HG03342 (cell line): ENCODE measurements at regions not wholly inside any gene's neighbourhood (a gene's known extent, or its start where the extent isn't known, plus 50 kb on each side); places are given as distances from the start of the nearest gene placed in this dataset.
"Not testable (repeated sequence)": the region's sequence is repeated elsewhere in the genome, so short reads cannot be mapped to it uniquely, and the experiment has no call there.

Experiments
- ATAC-seq: cut with Tn5 transposase; IDR thresholded peaks from one replicate; pipeline ENCODE4 v1.9.1; 2021; ENCODE audit warnings: mild to moderate bottlenecking, moderate library complexity; ENCODE audit not compliant: unreplicated experiment

DNA sequence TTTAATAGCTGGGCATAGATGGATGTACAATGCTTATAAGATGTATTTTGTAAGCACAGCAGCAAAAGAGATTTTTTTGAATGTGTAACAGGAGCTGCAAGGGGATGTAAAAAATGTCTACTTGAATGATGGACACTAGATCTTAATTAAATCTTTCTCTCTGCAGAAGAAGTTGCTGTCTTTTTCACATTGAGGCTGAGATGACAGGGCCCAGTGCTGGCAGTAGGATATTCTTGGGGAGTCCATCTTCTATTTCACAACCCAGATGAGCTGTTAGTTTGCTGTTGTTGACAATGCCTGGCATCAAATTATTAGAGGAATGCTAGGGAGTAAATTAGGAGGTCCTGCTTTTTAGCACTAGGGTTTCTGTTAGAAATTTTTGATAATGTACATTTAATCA is 698.7 kb downstream of the SLITRK5 start:
- no peak for ATAC-seq

DNA sequence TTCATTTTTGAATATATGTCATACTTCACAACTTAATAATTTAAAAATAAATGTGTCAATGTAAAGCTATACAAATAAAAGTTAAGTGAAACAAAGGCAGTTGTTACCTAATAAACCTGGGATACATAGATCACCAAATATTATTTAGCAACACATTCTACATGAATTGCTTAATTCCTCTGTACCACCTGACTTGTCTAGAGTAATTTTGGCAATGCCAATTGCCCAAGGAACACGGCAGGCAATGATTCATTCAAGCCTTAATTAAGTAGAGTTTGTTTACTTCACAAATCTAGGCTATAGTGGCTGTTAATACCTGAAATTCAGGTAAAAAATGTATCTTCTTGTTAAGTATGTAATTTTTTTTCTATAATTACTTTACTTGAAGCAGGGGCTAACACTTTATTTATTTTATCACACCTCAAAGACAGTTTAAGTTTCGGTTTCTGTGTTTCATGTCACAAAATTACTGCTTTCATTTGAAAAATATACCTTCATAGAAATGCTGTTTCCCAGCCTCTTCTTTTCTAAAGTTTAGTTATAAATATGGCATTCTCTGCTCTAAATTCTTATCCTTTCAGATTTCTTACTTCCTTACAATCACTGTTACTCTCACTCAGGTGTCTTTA is 705.7 kb downstream of the SLITRK5 start:
- no peak for ATAC-seq

DNA sequence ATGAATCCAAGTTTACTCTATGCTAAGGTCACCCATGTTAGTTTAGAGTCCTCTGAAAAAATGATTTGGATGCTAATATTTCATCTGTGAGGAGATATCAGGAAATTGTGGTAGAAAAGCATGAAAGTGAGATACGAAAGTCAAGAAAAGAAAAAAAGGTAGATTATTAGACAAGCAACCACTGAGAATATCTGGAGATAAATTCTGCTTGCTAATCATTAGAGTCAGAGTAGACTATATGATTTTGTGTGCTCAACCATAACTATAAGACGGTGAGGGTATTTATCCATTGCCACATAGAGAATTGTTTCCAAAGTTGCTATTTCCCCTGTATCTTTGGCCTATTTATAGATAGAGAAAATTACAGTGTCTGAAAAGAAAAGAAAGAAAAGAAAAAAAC is 706.7 kb downstream of the SLITRK5 start:
- ATAC-seq = no peak

DNA sequence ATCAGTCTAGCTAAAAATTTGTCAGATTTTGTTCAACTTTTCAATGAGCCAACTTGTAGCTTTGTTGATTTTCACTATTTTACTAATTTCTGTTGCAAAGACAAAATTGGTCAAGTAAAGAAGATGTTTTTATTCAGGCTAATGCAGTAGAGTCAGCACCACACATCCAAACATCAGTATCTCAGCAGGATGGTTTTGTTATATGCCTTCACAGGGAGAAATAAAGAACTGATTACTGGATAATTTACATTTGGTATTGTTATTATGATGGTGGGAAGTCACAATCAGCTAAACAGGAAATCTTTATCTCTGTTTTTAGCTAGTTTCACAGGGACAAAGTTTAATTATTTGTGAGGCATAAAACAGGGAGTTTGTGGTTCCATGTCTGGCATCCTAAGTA is 713.4 kb downstream of the SLITRK5 start:
- ATAC-seq = no peak

DNA sequence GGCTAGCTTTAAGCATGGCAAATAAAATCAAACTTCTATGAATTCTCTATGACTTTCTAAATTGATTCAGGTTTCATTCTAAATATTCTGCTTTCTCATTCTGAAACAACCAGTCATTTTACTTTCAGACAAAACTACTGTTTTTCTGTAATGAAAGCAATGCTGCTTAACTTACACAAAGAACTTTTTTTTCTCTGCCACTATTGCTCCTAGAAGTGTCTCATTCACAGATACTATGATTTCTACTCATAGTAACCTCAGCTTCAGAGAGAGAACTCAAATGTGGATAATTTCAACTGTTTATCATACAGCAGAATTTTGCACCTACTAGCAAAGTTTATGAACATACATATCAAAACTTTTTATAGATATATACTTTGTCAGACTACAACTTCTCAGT is 724.6 kb downstream of the SLITRK5 start:
- ATAC-seq = no peak

DNA sequence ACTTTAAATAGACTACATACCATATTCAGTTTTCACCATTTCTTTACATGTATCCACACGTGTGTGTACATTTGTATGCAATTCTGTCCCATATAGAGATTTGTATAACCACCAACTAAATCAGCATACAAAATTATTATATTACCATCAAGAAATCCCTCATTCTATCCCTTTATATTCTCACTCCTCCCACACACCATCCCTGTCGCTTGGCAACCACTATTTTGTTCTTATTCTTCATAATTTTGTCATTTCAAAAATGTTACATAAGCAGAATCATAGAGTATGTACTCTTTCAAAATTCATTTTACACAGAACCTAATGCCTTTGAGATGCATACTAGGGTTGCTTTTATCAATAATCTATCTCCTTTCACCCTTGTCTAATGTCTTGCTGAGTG is 740.5 kb downstream of the SLITRK5 start:
- ATAC-seq = no peak

DNA sequence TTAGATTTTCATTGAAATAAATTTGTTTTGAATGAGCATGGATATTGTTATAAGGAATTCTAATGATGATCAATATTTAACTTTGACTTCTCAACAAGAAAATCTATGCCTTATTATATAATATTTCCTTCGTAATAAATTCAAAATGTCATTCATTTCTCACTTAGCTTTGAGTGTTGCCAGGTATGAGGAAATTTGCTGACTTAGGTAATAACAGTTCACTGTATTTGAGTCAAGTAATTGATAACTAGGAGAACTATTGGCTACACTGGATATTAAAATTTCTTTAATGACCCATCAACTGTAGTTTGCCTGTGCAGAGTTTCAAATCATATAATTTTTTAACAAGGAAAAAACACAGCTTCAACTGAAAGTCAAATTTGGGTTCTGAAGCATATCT is 746.6 kb downstream of the SLITRK5 start:
- ATAC-seq = no peak

DNA sequence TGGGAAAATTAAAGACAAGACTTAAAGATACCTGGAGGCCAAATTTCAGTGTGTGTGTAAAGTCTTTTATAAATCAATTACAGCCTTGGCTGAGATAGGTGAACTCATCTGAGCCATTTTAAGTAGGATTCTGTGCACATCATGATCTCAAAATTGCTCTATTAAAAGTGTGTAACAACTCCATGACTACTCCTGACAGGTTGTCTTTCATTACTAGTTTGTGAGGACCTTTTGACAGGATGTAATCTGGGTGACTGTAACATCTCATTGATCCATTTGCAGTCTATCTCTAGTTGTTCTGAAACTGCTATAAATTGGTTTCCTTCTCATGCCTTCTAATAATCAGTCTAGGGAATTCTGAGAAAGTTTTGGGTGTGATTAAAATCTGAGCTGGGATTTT is 753.3 kb downstream of the SLITRK5 start:
- ATAC-seq = no peak

DNA sequence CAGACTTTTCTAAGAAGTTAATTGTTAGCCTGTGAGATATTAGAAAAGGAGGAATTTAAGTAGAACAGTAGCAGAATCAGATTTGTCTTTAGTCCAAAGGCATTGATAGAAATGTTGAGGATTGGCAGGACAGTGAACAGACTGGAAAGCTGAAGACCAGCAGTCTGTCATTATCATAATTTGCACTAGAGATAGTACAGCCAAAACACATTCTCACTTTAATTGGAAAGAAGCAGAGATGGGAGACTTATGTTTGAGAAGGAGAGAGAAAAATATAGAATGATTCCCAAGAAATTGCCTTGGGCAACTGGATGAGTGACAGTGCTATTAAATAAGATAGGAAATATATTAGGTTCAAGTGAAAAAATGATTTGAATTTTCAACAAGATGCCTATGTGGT is 755.5 kb downstream of the SLITRK5 start:
- ATAC-seq = no peak

DNA sequence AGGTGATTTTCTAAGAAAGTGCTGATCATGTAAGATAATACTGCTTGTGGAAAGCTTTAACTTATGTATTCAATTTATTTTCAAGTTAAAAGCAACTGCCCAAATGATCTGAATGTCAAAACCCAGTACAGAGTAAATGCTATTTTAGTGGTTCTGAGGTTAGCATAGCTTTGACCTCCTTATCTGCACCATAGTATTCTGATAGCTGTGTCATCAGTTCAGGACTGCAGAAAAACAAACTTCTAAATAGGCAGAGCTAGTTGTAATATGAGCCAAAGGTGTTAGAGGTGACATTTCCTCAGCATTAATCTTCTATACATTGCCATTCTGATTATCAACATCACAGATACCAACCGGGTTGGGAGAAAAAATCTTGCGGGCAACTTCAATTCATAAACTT is 758.7 kb downstream of the SLITRK5 start:
- no peak for ATAC-seq

DNA sequence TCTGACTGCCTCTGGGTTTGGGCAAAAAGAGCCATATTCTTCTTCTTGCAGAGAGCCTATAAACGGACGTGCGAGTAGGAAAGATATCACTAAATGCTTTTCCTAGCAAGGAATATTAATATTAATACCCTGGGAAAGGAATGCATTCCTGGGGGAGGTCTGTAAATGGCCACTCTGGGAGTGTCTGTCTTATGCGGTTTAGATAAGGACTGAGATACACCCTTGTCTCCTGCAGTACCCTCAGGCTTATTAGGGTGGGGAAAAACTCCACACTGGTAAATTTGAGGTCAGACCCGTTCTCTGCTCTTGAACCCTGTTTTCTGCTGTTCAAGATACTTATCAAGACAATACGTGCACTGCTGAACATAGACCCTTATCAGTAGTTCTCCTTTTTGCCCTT is 763.8 kb downstream of the SLITRK5 start:
- ATAC-seq = no peak

DNA sequence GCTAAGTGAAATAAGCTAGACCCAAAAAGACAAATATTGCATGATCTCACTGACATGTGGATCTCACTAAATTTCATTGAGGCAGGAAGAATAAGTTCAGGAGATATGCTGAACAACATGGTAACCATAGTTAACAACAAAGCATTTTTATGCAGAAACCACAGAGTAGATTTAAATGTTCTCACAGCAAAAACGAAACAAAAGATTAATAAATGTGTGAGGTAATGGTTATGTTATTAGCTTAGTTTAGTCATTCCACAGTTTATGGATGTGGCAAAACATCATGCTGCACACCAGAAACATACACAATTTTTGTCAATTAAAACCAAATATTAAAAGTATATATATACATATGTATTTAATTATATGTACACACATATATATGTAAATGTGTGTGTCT is 765.8 kb downstream of the SLITRK5 start:
- ATAC-seq = no peak

DNA sequence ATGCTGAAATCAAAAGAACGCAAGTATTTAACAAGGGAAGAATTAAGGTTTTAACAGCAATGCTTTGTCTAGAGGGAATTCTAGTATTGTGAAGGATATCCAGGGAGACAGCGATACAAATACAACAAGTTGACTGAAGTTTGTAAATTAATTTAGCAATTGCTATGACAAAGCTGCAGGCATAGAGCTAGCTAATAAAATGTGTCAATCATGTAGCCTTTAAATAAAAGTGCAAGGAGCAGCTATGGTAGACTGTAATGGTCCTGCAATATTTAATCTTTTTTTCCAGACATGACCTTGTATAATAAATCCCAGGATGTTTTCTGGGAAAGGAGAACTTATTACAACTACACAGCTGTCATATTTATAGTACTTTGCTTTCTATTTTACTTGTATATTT is 779.3 kb downstream of the SLITRK5 start:
- no peak for ATAC-seq

DNA sequence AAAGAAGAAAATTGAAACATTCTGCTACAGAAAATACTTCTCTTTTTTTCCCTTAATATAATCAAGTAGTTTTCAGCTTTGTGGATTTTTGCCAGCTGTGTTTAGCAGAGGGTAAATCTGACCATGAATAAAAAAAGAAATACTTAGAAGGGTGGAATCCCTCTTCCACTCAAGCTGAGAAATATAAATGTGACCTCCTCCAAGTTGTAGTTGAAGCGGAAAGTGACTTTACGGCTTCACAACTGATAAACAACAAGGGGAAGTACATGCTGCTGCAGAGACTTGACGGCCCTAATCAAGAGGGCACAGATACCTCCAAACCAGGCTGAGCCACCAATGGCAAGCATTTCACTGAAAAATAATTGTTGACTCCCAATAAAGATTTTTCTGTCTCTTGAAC is 785.0 kb downstream of the SLITRK5 start:
- ATAC-seq = no peak

DNA sequence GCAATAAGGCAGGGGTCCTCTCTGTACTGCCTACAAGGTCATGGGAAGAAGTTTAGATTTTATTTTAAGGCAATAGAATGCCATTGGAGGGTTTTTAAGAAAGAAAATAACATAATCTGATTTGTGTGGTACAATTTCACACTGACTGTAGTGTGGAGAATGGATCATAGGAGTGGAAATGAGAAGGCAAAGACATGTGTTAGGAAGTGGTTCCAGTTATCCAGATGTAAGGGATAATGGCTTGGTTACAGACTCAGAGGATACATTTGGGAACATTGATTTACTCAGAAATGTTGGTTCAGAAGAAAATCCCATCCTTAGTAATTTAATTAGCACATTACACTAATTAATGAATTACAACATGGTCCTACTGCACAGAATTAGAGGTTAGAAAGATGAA is 788.2 kb downstream of the SLITRK5 start:
- ATAC-seq = no peak

DNA sequence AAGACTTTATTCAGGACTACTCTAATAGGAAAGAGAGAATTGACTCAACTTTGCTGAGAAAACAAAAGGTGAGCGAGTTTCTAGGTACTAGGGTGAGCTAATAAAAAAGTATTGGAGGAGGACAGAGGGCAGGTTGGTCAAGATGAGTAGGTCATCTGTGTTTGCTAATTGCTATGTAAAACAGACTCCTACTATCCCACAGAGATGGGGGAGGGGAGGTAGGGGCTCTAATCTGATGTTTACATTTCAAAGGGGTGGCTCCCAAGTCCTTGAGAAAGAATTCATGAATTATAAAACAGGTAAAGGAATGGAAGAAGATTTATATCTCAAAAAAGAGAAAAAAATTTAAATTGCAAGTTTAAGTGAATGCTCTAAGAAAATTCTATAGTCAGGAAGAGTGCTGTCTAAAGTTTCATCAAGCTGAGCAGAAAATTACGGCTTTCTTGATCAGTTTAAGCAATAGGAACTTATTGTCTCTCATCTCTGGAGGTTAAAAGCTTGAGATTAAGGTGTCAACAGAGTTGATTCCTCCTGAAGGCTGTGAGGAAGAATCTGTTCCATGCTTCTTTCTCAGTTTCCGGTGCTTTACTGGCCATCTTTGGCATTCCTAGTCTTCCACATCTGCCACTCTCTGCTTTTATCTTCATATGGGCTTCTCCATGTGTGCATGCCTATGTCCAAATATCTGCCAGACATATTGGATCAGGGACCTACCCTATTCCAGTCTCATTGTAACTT is 790.3 kb downstream of the SLITRK5 start:
- no peak for ATAC-seq

DNA sequence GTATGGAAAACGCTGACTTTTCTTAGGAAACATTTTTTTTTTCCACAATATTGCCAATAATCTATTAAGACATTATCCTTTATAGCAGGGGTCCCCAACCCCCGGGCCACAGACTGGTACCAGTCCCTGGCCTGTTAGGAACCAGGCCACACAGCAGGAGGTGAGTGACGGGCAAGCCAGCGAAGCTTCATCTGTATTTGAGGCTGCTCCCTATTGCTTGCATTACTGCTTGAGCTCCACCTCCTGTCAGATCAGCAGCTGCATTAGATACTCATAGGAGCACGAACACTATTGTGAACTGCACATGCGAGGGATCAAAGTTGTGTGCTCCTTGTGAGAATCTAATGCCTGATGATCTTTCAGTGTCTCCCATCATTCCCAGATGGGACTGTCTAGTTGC is 793.7 kb downstream of the SLITRK5 start:
- no peak for ATAC-seq

DNA sequence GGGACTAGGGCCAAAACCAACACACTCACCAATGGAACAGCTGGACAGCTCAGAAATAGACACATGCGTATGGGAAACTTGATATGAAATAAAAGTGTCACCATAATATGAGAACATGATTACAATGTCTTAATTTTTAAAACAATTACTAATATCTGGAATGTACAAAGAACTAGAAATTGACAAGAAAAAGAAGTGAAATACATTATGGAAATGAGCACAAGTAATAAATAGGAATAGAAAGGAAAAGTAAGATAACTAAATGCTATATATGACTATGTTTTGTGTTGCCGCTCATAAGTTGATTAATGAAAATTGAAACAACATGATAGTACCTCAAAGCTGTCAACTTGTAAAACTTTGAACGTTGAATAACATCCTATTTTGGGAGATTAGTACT is 801.1 kb downstream of the SLITRK5 start:
- ATAC-seq = peak; percentile 65

DNA sequence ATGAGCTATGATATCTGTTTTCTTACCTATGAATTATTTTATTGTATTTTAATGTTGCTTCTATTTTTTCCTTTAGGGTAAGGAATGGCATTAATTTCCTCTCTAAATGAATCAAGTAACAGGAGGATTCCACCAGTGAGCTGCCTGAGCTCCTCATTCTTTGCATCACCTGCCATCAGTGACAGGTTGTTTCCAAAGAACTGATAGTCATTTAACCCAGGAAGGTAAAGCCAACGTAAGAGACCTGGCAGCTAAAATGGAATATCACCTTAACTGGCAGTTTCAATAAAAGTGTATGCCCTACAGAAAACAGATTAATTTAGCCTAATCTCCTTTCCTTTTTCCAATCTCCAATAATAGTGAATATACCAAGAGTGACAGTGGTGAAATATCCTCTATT is 812.0 kb downstream of the SLITRK5 start:
- ATAC-seq = no peak

DNA sequence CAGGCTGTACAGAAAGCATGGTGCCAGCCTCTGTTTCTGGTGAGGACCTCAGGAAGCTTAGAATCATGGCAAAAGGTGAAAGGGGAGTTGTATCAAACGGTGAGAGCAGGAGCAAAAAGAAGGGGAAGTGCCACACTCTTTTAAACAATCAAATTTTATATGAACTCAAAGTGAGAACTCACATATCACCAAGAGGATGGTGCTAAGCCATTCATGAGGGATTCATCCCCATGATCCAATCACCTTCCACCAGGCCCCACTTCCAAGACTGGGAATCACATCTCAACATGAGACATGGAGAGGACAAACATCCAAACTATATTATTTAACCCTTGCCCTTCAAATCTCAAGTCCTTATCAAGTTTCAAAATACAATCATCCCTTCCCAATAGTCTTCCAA is 836.7 kb downstream of the SLITRK5 start:
- no peak for ATAC-seq

DNA sequence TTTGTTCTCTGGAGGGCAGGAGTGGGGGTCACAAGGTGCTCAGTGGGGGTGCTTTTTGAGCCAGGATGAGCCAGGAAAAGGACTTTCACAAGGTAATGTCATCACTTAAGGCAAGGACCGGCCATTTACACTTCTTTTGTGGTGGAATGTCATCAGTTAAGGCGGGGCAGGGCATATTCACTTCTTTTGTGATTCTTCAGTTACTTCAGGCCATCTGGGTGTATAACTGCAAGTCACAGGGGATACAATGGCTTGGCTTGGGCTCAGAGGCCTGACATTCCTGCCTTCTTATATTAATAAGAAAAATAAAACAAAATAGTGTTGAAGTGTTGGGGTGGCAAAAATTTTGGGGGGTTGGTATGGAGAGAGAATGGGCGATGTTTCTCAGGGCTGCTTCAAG is 841.8 kb downstream of the SLITRK5 start:
- ATAC-seq = not testable (repeated sequence)

DNA sequence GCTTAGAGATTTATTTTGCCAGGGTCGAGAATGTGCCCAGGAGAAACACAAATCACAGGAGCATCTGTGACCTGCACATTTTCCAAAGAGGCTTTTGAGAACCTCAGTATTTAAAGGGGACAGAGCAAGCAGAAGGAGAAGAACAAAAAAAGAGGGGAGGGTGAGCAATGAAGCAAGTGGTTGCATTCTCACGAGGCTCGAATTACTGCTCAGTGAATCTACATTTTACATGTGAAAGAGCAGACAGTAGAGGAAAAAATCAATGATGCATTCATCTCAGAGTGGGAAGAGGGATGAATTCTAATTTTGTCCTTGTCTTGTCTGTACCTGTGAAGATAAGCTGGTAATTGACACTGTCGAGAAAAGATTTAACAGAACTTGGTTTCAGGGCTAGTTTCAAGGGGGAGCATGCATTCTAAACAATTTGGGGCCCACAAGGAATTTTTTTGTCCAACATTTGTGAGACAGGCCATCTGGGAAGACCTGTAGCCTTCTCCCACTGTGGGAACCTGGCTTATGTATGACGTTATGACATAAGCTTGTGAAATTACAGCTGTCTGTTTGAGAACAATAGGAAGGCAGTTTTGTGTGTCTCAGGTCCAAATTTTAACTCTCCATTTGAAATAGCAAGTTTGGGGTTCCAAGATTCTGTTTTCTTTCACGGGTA is 855.1 kb downstream of the SLITRK5 start:
- no peak for ATAC-seq
